A549 (cell line): ENCODE measurements at regions not wholly inside any gene's neighbourhood (a gene's known extent, or its start where the extent isn't known, plus 50 kb on each side); places are given as distances from the start of the nearest gene placed in this dataset.
A peak's percentile ranks its signal among the peaks of the same experiment; 100 is the strongest.

Experiments
- ATAC-seq, 2 experiments: fragments of 200-7000 bp in 1 of 2; fragments of >200 bp in 1 of 2; cut with Nextera tagmentation in 1 of 2; cut with Tn5 transposase in 1 of 2; 3 replicates each; pipeline versions ENCODE4 v1.8.0 to v1.9.1; 2018 to 2020; ENCODE audit warnings: mild to moderate bottlenecking in 1 of 2, moderate library complexity in 1 of 2
- CTCF ChIA-PET: fragments of 300-600 bp; sonication (Branson Sonifier 250); formaldehyde crosslinking; extraction: SDS; loops from one replicate; lab custom pipeline; 2021; ENCODE audit warnings: antibody characterized with exemption, inconsistent platforms; lab: Yijun Ruan, JAX
- POLR2A ChIA-PET: fragments of 350-600 bp; formaldehyde crosslinking; extraction: SDS; loops from one replicate; lab custom pipeline; 2021; ENCODE audit warnings: antibody characterized with exemption, inconsistent platforms; lab: Yijun Ruan, JAX
- DNase-seq, 2 experiments: peaks; one replicate each; pipeline versions ENCODE4 v3.0.0 to v3.0.0-alpha.2; 2011 to 2016; ENCODE audit warnings: low read depth in 1 of 2, low spot score in 1 of 2
- FAIRE-seq: peaks from 2 replicates; lab custom pipeline; 2011; peaks lifted over from hg19 to GRCh38; lab: Jason Lieb, UNC
- H3K27ac ChIP-seq, 2 experiments: fragments of >200 bp; sonication (Bioruptor Twin); formaldehyde crosslinking; 3 replicates each; pipeline ENCODE4 v1.5.1; 2016 to 2017
- H3K4me1 ChIP-seq: fragments of >200 bp; sonication (Bioruptor Twin); formaldehyde crosslinking; 3 replicates; pipeline ENCODE4 v1.6.1; 2016
- H3K4me2 ChIP-seq: fragments of >200 bp; sonication (Bioruptor Twin); formaldehyde crosslinking; 3 replicates; pipeline ENCODE4 v1.6.1; 2016
- H3K4me3 ChIP-seq: fragments of >200 bp; sonication (Bioruptor Twin); formaldehyde crosslinking; 3 replicates; pipeline ENCODE4 v1.5.1; 2016
- H3K9me3 ChIP-seq: fragments of >200 bp; sonication (Bioruptor Twin); formaldehyde crosslinking; 3 replicates; pipeline ENCODE4 v1.6.1; 2016
- BCL3 ChIP-seq: fragments of >200 bp; sonication (Bioruptor Twin); formaldehyde crosslinking; IDR thresholded peaks from 3 replicates; pipeline ENCODE4 v1.6.1; 2016
- CBX8 ChIP-seq: fragments of 200-600 bp; sonication (generic); IDR thresholded peaks from 2 replicates; pipeline ENCODE4 v1.6.1; 2016
- CEBPB ChIP-seq, 2 experiments: fragments of >200 bp in 1 of 2; sonication (Bioruptor Twin) in 1 of 2; formaldehyde crosslinking in 1 of 2; IDR thresholded peaks; 2 replicates each; pipeline ENCODE4 v1.6.1; 2012 to 2016
- CHD4 ChIP-seq: fragments of 200-600 bp; sonication (generic); IDR thresholded peaks from 2 replicates; pipeline ENCODE4 v1.6.1; 2016; ENCODE audit warnings: antibody characterized with exemption, mild to moderate bottlenecking, borderline replicate concordance
- E2F6 ChIP-seq: IDR thresholded peaks from 2 replicates; pipeline ENCODE4 v1.6.1; 2012; ENCODE audit warnings: low read depth, borderline replicate concordance
- ELK1 ChIP-seq: fragments of 150-350 bp; IDR thresholded peaks from 2 replicates; pipeline ENCODE4 v1.6.1; 2014; ENCODE audit warnings: low read depth, mild to moderate bottlenecking, low read length
- FOSB ChIP-seq: fragments of 250-450 bp; sonication (Bioruptor Pico); IDR thresholded peaks from 2 replicates; pipeline ENCODE4 v1.5.0; 2020; ENCODE audit warnings: mild to moderate bottlenecking, moderate library complexity
- FOSL2 ChIP-seq, 2 experiments: fragments of 450-650 bp in 1 of 2; fragments of >200 bp in 1 of 2; sonication (Bioruptor Twin) in 1 of 2; formaldehyde crosslinking; IDR thresholded peaks; 2 replicates each; pipeline versions ENCODE4 v1.5.0 to v1.6.1; 2016 to 2020; ENCODE audit warnings: mild to moderate bottlenecking in 1 of 2, moderate library complexity in 1 of 2
- GATA3 ChIP-seq: IDR thresholded peaks from 2 replicates; pipeline ENCODE4 v1.6.1; 2012; ENCODE audit warnings: borderline replicate concordance
- HDAC2 ChIP-seq: fragments of 200-600 bp; sonication (generic); IDR thresholded peaks from 2 replicates; pipeline ENCODE4 v1.6.1; 2016
- HEYL ChIP-seq: fragments of 250-450 bp; sonication (Bioruptor Pico); IDR thresholded peaks from 2 replicates; pipeline ENCODE4 v1.8.0; 2021; ENCODE audit warnings: mild to moderate bottlenecking, moderate library complexity
- HOXB13 ChIP-seq: fragments of 250-450 bp; sonication (Bioruptor Pico); IDR thresholded peaks from 2 replicates; pipeline ENCODE4 v1.5.0; 2020; ENCODE audit warnings: low read depth, mild to moderate bottlenecking, moderate library complexity
- MAFK ChIP-seq: fragments of 450-650 bp; IDR thresholded peaks from 2 replicates; pipeline ENCODE4 v1.6.1; 2014; ENCODE audit not compliant: partially characterized antibody
- MAZ ChIP-seq: fragments of 150-350 bp; IDR thresholded peaks from 2 replicates; pipeline ENCODE4 v1.6.1; 2014; ENCODE audit warnings: antibody characterized with exemption, low read depth, low read length, borderline replicate concordance
- NPAS2 ChIP-seq: fragments of 250-450 bp; sonication (Bioruptor Pico); IDR thresholded peaks from 2 replicates; pipeline ENCODE4 v1.8.0; 2022; ENCODE audit warnings: mild to moderate bottlenecking, moderate library complexity, borderline replicate concordance
- PHF8 ChIP-seq: fragments of 200-600 bp; sonication (generic); IDR thresholded peaks from 2 replicates; pipeline ENCODE4 v1.6.1; 2016; ENCODE audit warnings: low read depth, mild to moderate bottlenecking, antibody characterized with exemption, moderate library complexity, borderline replicate concordance
- POLR2A ChIP-seq: IDR thresholded peaks from 2 replicates; pipeline ENCODE4 v1.6.1; 2012; ENCODE audit warnings: mild to moderate bottlenecking, low read length
- POLR2AphosphoS2 ChIP-seq: conservative IDR thresholded peaks from 2 replicates; pipeline ENCODE4 v1.6.1; 2012; ENCODE audit warnings: low read length, improper control_type of control experiment, inconsistent platforms
- RAD21 ChIP-seq, 2 experiments: fragments of >200 bp in 1 of 2; sonication (Bioruptor Twin) in 1 of 2; formaldehyde crosslinking in 1 of 2; IDR thresholded peaks in 1 of 2; conservative IDR thresholded peaks in 1 of 2; 2 replicates in 1 of 2; 3 replicates in 1 of 2; pipeline ENCODE4 v1.6.1; 2012 to 2018; ENCODE audit warnings: inconsistent platforms in 1 of 2
- RCOR1 ChIP-seq: fragments of 150-350 bp; IDR thresholded peaks from 2 replicates; pipeline ENCODE4 v1.6.1; 2014; ENCODE audit warnings: antibody characterized with exemption, low read length, low read depth
- RFX5 ChIP-seq: fragments of 450-650 bp; IDR thresholded peaks from 2 replicates; pipeline ENCODE4 v1.7.1; 2014; ENCODE audit warnings: antibody characterized with exemption, mild to moderate bottlenecking, moderate library complexity
- SMC3 ChIP-seq: fragments of >200 bp; sonication (Bioruptor Twin); formaldehyde crosslinking; IDR thresholded peaks from 3 replicates; pipeline ENCODE4 v1.6.1; 2018; ENCODE audit warnings: inconsistent platforms
- TP53 ChIP-seq: fragments of 250-450 bp; sonication (Bioruptor Pico); IDR thresholded peaks from 2 replicates; pipeline ENCODE4 v1.5.0; 2021; ENCODE audit warnings: mild to moderate bottlenecking, moderate library complexity
- ZFP36 ChIP-seq: fragments of 450-650 bp; IDR thresholded peaks from 2 replicates; pipeline ENCODE4 v1.6.1; 2014; ENCODE audit warnings: borderline replicate concordance; ENCODE audit not compliant: partially characterized antibody
- ZNF302 ChIP-seq: fragments of 250-450 bp; sonication (Bioruptor Pico); IDR thresholded peaks from 2 replicates; pipeline ENCODE4 v1.9.0; 2021; ENCODE audit warnings: inconsistent platforms, mild to moderate bottlenecking, moderate library complexity
- WGBS: methylation state at CpG from one replicate; pipeline ENCODE4 v1.1.6; 2017; ENCODE audit errors: missing lambda C conversion rate; 5-methylcytosine and 5-hydroxymethylcytosine counted together
- TF ChIP-seq, protein P1 (sequence below): IDR thresholded peaks from 2 replicates; pipeline ENCODE4 v1.6.1; 2012

GRCh38 chr11:91104237-91104636, 881.4 kb upstream of the CHORDC1 start (continued):
- TF ChIP-seq FOSL2 (IDR thresholded peaks at IDR 0.05) (peak; percentile 67; the same call in 1 of the 2 replicates), FOSL2 (CRISPR knock-in tag; IDR thresholded peaks at IDR 0.05) (peak; percentile 84), MAZ (no peak), ZNF302 (no peak)

DNA sequence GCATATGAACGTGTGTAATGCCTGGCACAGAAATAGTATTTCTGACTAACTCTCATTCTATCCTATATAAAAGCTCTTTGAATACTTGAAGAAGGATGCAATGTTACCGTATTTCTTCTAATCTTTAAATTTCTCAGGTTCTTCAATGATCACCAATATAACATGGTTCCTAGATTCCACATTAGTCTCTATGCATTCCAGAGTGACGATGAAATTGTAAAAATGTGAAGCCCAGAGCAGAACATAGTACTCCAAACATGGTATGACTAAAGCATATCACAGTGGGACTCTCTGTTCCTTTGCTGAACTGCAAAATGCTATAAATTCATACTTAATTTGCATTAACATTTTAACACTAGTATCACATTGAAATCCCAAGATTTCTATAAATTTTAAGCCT, 877.6 kb upstream of the CHORDC1 start:
- ChIA-PET CTCF (no interaction called here), POLR2A (no interaction called here)
- ATAC-seq (no peak), DNase-seq (no peak), FAIRE-seq (no peak)
- Histone ChIP-seq H3K4me3 (no peak overlapping the region), H3K4me2 (no peak overlapping the region), H3K27ac (no peak overlapping the region), H3K4me1 (peaks cover 22% of the 10 kb centered on the region), H3K9me3 (peaks cover 8% of the 10 kb centered on the region)
- WGBS = 48% methylated on average over 3 of the region's 3 CpGs
- TF ChIP-seq ZFP36 (no peak), MAFK (no peak), NPAS2 (no peak), CEBPB (IDR thresholded peaks at IDR 0.05) (no peak), FOSB (CRISPR knock-in tag) (no peak)
- TF ChIP-seq, protein P1, sequence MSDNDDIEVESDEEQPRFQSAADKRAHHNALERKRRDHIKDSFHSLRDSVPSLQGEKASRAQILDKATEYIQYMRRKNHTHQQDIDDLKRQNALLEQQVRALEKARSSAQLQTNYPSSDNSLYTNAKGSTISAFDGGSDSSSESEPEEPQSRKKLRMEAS = no peak
- TF ChIP-seq, all 56 proteins: peak for 0

DNA sequence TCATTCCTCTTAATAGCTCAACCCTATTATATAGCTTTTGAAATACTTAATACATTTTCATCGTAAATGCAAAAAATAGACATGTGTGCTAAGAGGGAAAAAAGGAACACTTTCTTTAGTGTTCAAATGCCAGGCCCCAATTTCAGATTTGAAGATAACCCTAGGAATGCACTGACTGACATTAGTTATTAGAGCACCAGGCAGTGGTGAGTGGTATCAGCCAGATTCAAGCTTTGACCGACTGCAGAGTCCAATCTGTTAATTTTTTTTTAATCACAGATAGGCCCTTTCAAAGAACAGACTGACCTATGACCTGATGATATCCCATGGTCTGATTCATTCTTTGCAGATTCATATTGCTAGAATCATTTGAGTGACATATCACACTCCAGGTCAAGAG, 874.2 kb upstream of the CHORDC1 start:
- Histone ChIP-seq H3K4me2 (no peak overlapping the region), H3K9me3 (no peaks in the 10 kb centered on the region), H3K4me3 (no peak overlapping the region), H3K27ac (no peak overlapping the region), H3K4me1 (peaks cover 5% of the 10 kb centered on the region; the same call in 1 of the 3 replicates)
- DNase-seq = no peak
- CTCF ChIA-PET = no interaction called here
- FAIRE-seq = no peak
- 45% methylated on average over 2 of the region's 2 CpGs for WGBS
- POLR2A ChIA-PET = no interaction called here
- no peak for ATAC-seq
- TF ChIP-seq HOXB13 (CRISPR knock-in tag) = no peak
- no peak for TF ChIP-seq PHF8
- no peak for TF ChIP-seq ZNF302
- TF ChIP-seq POLR2AphosphoS2 = no peak
- no peak for TF ChIP-seq FOSB (CRISPR knock-in tag)
- TF ChIP-seq RFX5 = no peak
- no peak for TF ChIP-seq HEYL (CRISPR knock-in tag)
- TF ChIP-seq RCOR1 = no peak
- no peak for TF ChIP-seq RAD21 (conservative IDR thresholded peaks at IDR 0.05 in 1 of 2, IDR thresholded peaks at IDR 0.05 in 1 of 2)
- TF ChIP-seq, protein P1 = no peak
- no peak for TF ChIP-seq CBX8
- no peak for TF ChIP-seq TP53 (CRISPR knock-in tag)
- no peak for TF ChIP-seq ELK1
- no peak for TF ChIP-seq HDAC2
- no peak for TF ChIP-seq E2F6
- TF ChIP-seq SMC3 = no peak
- TF ChIP-seq GATA3 = no peak
- no peak for TF ChIP-seq POLR2A
- TF ChIP-seq CHD4 = no peak
- no peak for TF ChIP-seq BCL3
